H1 (cell line): ENCODE measurements at regions not wholly inside any gene's neighbourhood (a gene's known extent, or its start where the extent isn't known, plus 50 kb on each side); places are given as distances from the start of the nearest gene placed in this dataset.

ENCODE experiments used
- CTCF ChIA-PET: fragments of 300-600 bp; sonication (Branson Sonifier 250); formaldehyde crosslinking; loops from one replicate; lab custom pipeline; 2021; ENCODE audit not compliant: partially characterized antibody; lab: Charles Lee
- POLR2A ChIA-PET: fragments of 300-600 bp; sonication (Branson Sonifier 250); formaldehyde crosslinking; loops from one replicate; lab custom pipeline; 2021; ENCODE audit warnings: inconsistent platforms; ENCODE audit not compliant: partially characterized antibody; lab: Charles Lee
- DNase-seq, 2 experiments: peaks; one replicate each; pipeline versions ENCODE4 v3.0.0 to v3.0.0-alpha.2; 2010 to 2022; ENCODE audit warnings: low spot score in 2 of 2, low read depth in 1 of 2, mixed read lengths in 1 of 2
- FAIRE-seq: peaks from 2 replicates; lab custom pipeline; 2011; peaks lifted over from hg19 to GRCh38; lab: Jason Lieb, UNC
- H2AFZ ChIP-seq: 2 replicates; pipeline ENCODE4 v1.8.1; 2012; ENCODE audit warnings: low read length, inconsistent platforms
- H2AK5ac ChIP-seq: 2 replicates; pipeline ENCODE4 v1.6.1; 2013; ENCODE audit warnings: low read depth, low read length
- H2BK120ac ChIP-seq: replicated peaks from 2 replicates; pipeline ENCODE3; 2013; ENCODE audit warnings: low read depth, low read length, inconsistent platforms
- H2BK12ac ChIP-seq: 2 replicates; pipeline ENCODE4 v1.6.1; 2013; ENCODE audit warnings: low read depth, low read length
- H2BK15ac ChIP-seq: 2 replicates; pipeline ENCODE4 v1.6.1; 2013; ENCODE audit warnings: low read length
- H2BK20ac ChIP-seq: 2 replicates; pipeline ENCODE4 v1.6.1; 2013; ENCODE audit warnings: low read length
- H2BK5ac ChIP-seq: 2 replicates; pipeline ENCODE4 v1.6.1; 2013; ENCODE audit warnings: low read depth, low read length
- H3K14ac ChIP-seq: 2 replicates; pipeline ENCODE4 v1.6.1; 2013; ENCODE audit warnings: inconsistent platforms; ENCODE audit not compliant: insufficient read length
- H3K18ac ChIP-seq: 2 replicates; pipeline ENCODE4 v1.6.1; 2013; ENCODE audit warnings: low read length; ENCODE audit errors: extremely low read depth
- H3K23ac ChIP-seq: 2 replicates; pipeline ENCODE4 v1.6.1; 2013; ENCODE audit warnings: inconsistent platforms; ENCODE audit not compliant: insufficient read length
- H3K23me2 ChIP-seq: 2 replicates; pipeline ENCODE4 v1.6.1; 2013; ENCODE audit warnings: low read depth, low read length
- H3K27ac ChIP-seq: 2 replicates; pipeline ENCODE4 v1.6.1; 2011; ENCODE audit warnings: low read depth, low read length, inconsistent platforms
- H3K27me3 ChIP-seq, 4 experiments: replicated peaks in 1 of 4; 1 replicate in 1 of 4; 2 replicates in 3 of 4; pipeline versions ENCODE4 v1.6.1 to v1.8.1; 2011 to 2013; ENCODE audit warnings: low read length in 3 of 4, mild to moderate bottlenecking in 3 of 4, inconsistent platforms in 2 of 4, mixed read lengths in 2 of 4, moderate library complexity in 1 of 4; ENCODE audit not compliant: control insufficient read depth in 3 of 4, insufficient read depth in 3 of 4; ENCODE audit errors: extremely low read depth in 1 of 4
- H3K36me3 ChIP-seq, 4 experiments: 2 replicates each; pipeline versions ENCODE4 v1.6.1 to v1.8.1; 2011 to 2013; ENCODE audit warnings: mild to moderate bottlenecking in 4 of 4, low read length in 3 of 4, moderate library complexity in 2 of 4, control low read depth in 1 of 4, inconsistent platforms in 1 of 4; ENCODE audit not compliant: insufficient read depth in 4 of 4, control insufficient read depth in 2 of 4
- H3K4ac ChIP-seq: replicated peaks from 2 replicates; pipeline ENCODE3; 2013; ENCODE audit warnings: low read length, low read depth, mixed read lengths, inconsistent platforms; ENCODE audit not compliant: insufficient read length
- H3K4me1 ChIP-seq, 4 experiments: replicated peaks in 1 of 4; 1 replicate in 1 of 4; 2 replicates in 3 of 4; pipeline versions ENCODE4 v1.6.1 to v1.8.1; 2011 to 2013; ENCODE audit warnings: low read length in 3 of 4, inconsistent platforms in 2 of 4, mixed read lengths in 1 of 4; ENCODE audit not compliant: insufficient read depth in 4 of 4, control insufficient read depth in 3 of 4
- H3K4me2 ChIP-seq, 2 experiments: 2 replicates each; pipeline versions ENCODE4 v1.6.1 to v1.8.1; 2011 to 2013; ENCODE audit warnings: low read depth in 2 of 2, low read length in 2 of 2, control low read depth in 1 of 2, inconsistent platforms in 1 of 2, mild to moderate bottlenecking in 1 of 2; ENCODE audit not compliant: insufficient read depth in 1 of 2
- H3K4me3 ChIP-seq, 4 experiments: fragments of 200-600, 300-600 bp in 1 of 4; sonication (generic), shearing (Covaris generic), sonication (Bioruptor Twin) in 1 of 4; 2 replicates each; pipeline versions ENCODE4 v1.5.1 to v1.8.1; 2011 to 2016; ENCODE audit warnings: low read length in 4 of 4, low read depth in 3 of 4, control low read depth in 2 of 4, inconsistent platforms in 2 of 4, mild to moderate bottlenecking in 2 of 4, mixed read lengths in 1 of 4, moderate library complexity in 1 of 4; ENCODE audit not compliant: insufficient read depth in 2 of 4; ENCODE audit errors: extremely low read depth in 1 of 4
- H3K56ac ChIP-seq: replicated peaks from 2 replicates; pipeline ENCODE3; 2013; ENCODE audit warnings: low read depth, mild to moderate bottlenecking, mixed read lengths, low read length, inconsistent platforms; ENCODE audit not compliant: insufficient read length
- H3K79me1 ChIP-seq: 2 replicates; pipeline ENCODE4 v1.6.1; 2013; ENCODE audit warnings: low read depth, low read length, control low read depth
- H3K79me2 ChIP-seq, 2 experiments: 2 replicates each; pipeline versions ENCODE4 v1.6.1 to v1.8.1; 2012 to 2013; ENCODE audit warnings: low read length in 2 of 2, mild to moderate bottlenecking in 2 of 2, inconsistent platforms in 1 of 2; ENCODE audit not compliant: insufficient read depth in 2 of 2, control insufficient read depth in 1 of 2
- H3K9ac ChIP-seq, 4 experiments: replicated peaks in 1 of 4; 1 replicate in 1 of 4; 2 replicates in 3 of 4; pipeline versions ENCODE4 v1.6.1 to v1.8.1; 2011 to 2013; ENCODE audit warnings: low read depth in 3 of 4, low read length in 3 of 4, control low read depth in 2 of 4, mild to moderate bottlenecking in 2 of 4, moderate library complexity in 2 of 4, inconsistent platforms in 1 of 4; ENCODE audit errors: extremely low read depth in 1 of 4
- H3K9me3 ChIP-seq, 2 experiments: 2 replicates each; pipeline versions ENCODE4 v1.6.1 to v1.8.1; 2012 to 2013; ENCODE audit warnings: mild to moderate bottlenecking in 2 of 2, moderate library complexity in 2 of 2, control low read depth in 1 of 2, inconsistent platforms in 1 of 2, low read depth in 1 of 2, low read length in 1 of 2, mixed read lengths in 1 of 2; ENCODE audit not compliant: insufficient read depth in 2 of 2
- H4K20me1 ChIP-seq, 2 experiments: replicated peaks in 1 of 2; 2 replicates each; pipeline versions ENCODE3 to v1.8.1; 2011 to 2013; ENCODE audit warnings: inconsistent platforms in 2 of 2, low read length in 2 of 2, mild to moderate bottlenecking in 1 of 2; ENCODE audit not compliant: insufficient read depth in 2 of 2, control insufficient read depth in 1 of 2
- H4K5ac ChIP-seq: 2 replicates; pipeline ENCODE4 v1.6.1; 2013; ENCODE audit warnings: low read length, low read depth, mixed read lengths, inconsistent platforms; ENCODE audit not compliant: insufficient read length
- H4K8ac ChIP-seq: 2 replicates; pipeline ENCODE4 v1.8.0; 2013; ENCODE audit warnings: mild to moderate bottlenecking, moderate library complexity, low read length, inconsistent platforms; ENCODE audit not compliant: insufficient read depth; ENCODE audit errors: extremely low read depth
- H4K91ac ChIP-seq: replicated peaks from 2 replicates; pipeline ENCODE3; 2013; ENCODE audit warnings: low read length, mixed read lengths, inconsistent platforms; ENCODE audit not compliant: insufficient read length
- CTBP2 ChIP-seq: IDR thresholded peaks from 2 replicates; pipeline ENCODE4 v1.7.0; 2011; ENCODE audit warnings: borderline replicate concordance, mild to moderate bottlenecking, moderate library complexity, mixed read lengths, low read length; ENCODE audit not compliant: insufficient read depth, insufficient read length
- KDM5A ChIP-seq: fragments of 200-600 bp; IDR thresholded peaks from 2 replicates; pipeline ENCODE4 v1.7.1; 2012; ENCODE audit warnings: mild to moderate bottlenecking, low read length, inconsistent platforms, mixed read lengths
- TCF12 ChIP-seq: IDR thresholded peaks from 2 replicates; pipeline ENCODE4 v1.6.1; 2011; ENCODE audit warnings: low read depth, mild to moderate bottlenecking, low read length
- WGBS, 2 experiments: shearing (Covaris generic) in 1 of 2; methylation state at CpG; one replicate each; pipeline versions ENCODE4 v1.1.6 to v1.1.7; 2013 to 2015; ENCODE audit warnings: low lambda C conversion rate in 2 of 2, mixed read lengths in 2 of 2, inconsistent platforms in 1 of 2, low coverage in 1 of 2, missing lambda C conversion rate in 1 of 2; ENCODE audit not compliant: insufficient replicate concordance in 2 of 2, insufficient coverage in 1 of 2, insufficient read length in 1 of 2; ENCODE audit errors: extremely low coverage in 1 of 2, missing lambda C conversion rate in 1 of 2; 5-methylcytosine and 5-hydroxymethylcytosine counted together

DNA sequence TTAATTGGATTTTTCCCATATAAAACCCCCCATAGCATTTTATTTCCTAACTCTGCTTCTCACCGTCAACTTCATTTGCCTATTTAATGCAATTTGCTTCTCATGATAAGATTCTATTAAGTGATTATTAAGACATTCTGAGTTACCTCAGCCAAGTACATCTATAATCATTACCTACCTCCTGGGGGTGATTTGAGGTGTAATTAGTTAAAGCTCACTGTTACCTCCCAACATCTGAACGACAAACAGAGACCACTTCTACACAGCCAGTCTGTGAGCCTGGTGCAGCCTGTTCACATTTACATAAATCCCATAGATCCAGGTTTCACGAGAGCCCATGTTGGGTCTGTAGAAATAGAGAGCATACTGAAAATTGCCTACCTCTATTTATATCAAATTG lies 65.7 kb upstream of the SSX2IP start:
- CTCF ChIA-PET: interaction anchor here (0.9 to 12.4 kb wide), 7 partner anchors 13 to 182 kb away, joined by 3 to 164 read pairs (median 4); partner anchors contain the start of gene CTBS
- Histone ChIP-seq H3K14ac (no peak overlapping the region), H2AFZ (no peak overlapping the region), H2AK5ac (no peak overlapping the region), H3K23me2 (no peaks in the 10 kb centered on the region; the same call in 1 of the 2 replicates), H4K91ac (no peak overlapping the region), H2BK12ac (no peak overlapping the region), H3K4me1 (peaks cover 0 to 12% (median 2%) of the 10 kb centered on the region in 4 experiments; a peak in 5 of 7 replicates), H2BK20ac (no peak overlapping the region), H2BK120ac (no peak overlapping the region), H3K56ac (no peak overlapping the region), H3K27ac (no peak overlapping the region), H3K36me3 (no peaks in the 10 kb centered on the region), H4K8ac (no peak overlapping the region), H3K27me3 (no peaks in the 10 kb centered on the region), H2BK15ac (no peak overlapping the region), H3K4me3 (no peak overlapping the region), H3K79me2 (no peaks in the 10 kb centered on the region), H3K9me3 (no peaks in the 10 kb centered on the region), H3K79me1 (no peaks in the 10 kb centered on the region), H3K4ac (no peak overlapping the region), H3K18ac (no peak overlapping the region), H2BK5ac (no peak overlapping the region), H3K4me2 (no peak overlapping the region), H3K9ac (no peak overlapping the region), H3K23ac (no peak overlapping the region), H4K20me1 (no peaks in the 10 kb centered on the region), H4K5ac (no peak overlapping the region)
- DNase-seq (no peak), FAIRE-seq (no peak)
- POLR2A ChIA-PET: interaction anchor here (0.6 kb wide), 1 partner anchor 177 kb away, joined by 5 read pairs; no protein-coding TSS in a partner anchor
- 81% methylated on average over 3 of the region's 3 CpGs; no CpG with 5 or more reads in 1 of the 2 experiments for WGBS, 2 experiments
- no peak for TF ChIP-seq KDM5A
- TF ChIP-seq TCF12: no peak
- no peak for TF ChIP-seq CTBP2
